ENCODE measurements at regions not wholly inside any gene's neighbourhood (a gene's known extent, or its start where the extent isn't known, plus 50 kb on each side); places are given as distances from the start of the nearest gene placed in this dataset.

- no peak for TF ChIP-seq CTCF (IDR thresholded peaks at IDR 0.05)
- Histone ChIP-seq H3K27me3 (no peaks in the 10 kb centered on the region), H3K4me3 (ENCODE audit: low read depth in 1 of 2, low read length in 1 of 2) (no peak overlapping the region), H3K36me3 (no peaks in the 10 kb centered on the region), H3K4me1 (ENCODE audit: control insufficient read depth in 1 of 2, insufficient read depth in 1 of 2, low read depth in 1 of 2, low read length in 1 of 2) (no peaks in the 10 kb centered on the region), H3K27ac (no peak overlapping the region), H3K9me3 (no peaks in the 10 kb centered on the region)
Observed at GRCh38 chr2:195016841-195017240, 640.2 kb upstream of the SLC39A10 start.

GRCh38 chr2:195009202-195009601, 647.8 kb upstream of the SLC39A10 start:
- no peak for TF ChIP-seq CTCF (IDR thresholded peaks at IDR 0.05)
- H3K27ac ChIP-seq: no peak overlapping the region
- H3K36me3 ChIP-seq: no peaks in the 10 kb centered on the region
- no peaks in the 10 kb centered on the region for H3K27me3 ChIP-seq
- H3K4me1 ChIP-seq (ENCODE audit: control insufficient read depth in 1 of 2, insufficient read depth in 1 of 2, low read depth in 1 of 2, low read length in 1 of 2): no peaks in the 10 kb centered on the region
- H3K9me3 ChIP-seq: no peaks in the 10 kb centered on the region
- no peak overlapping the region for H3K4me3 ChIP-seq (ENCODE audit: low read depth in 1 of 2, low read length in 1 of 2)

GRCh38 chr2:195006856-195007255, 650.2 kb upstream of the SLC39A10 start:
- H3K4me3 ChIP-seq (ENCODE audit: low read depth in 1 of 2, low read length in 1 of 2): no peak overlapping the region
- no peak overlapping the region for H3K27ac ChIP-seq
- no peaks in the 10 kb centered on the region for H3K27me3 ChIP-seq
- no peaks in the 10 kb centered on the region for H3K36me3 ChIP-seq
- no peak for TF ChIP-seq CTCF (IDR thresholded peaks at IDR 0.05)
- no peaks in the 10 kb centered on the region for H3K4me1 ChIP-seq (ENCODE audit: control insufficient read depth in 1 of 2, insufficient read depth in 1 of 2, low read depth in 1 of 2, low read length in 1 of 2)
- no peaks in the 10 kb centered on the region for H3K9me3 ChIP-seq

GRCh38 chr2:195003881-195004471, 653.0 kb upstream of the SLC39A10 start:
- no peak for TF ChIP-seq CTCF (IDR thresholded peaks at IDR 0.05)
- H3K9me3 ChIP-seq: no peaks in the 10 kb centered on the region

GRCh38 chr2:195001924-195002323, 655.1 kb upstream of the SLC39A10 start:
- Histone ChIP-seq H3K36me3 (no peaks in the 10 kb centered on the region), H3K27me3 (no peaks in the 10 kb centered on the region), H3K9me3 (no peaks in the 10 kb centered on the region), H3K27ac (no peak overlapping the region), H3K4me1 (ENCODE audit: control insufficient read depth in 1 of 2, insufficient read depth in 1 of 2, low read depth in 1 of 2, low read length in 1 of 2) (no peaks in the 10 kb centered on the region), H3K4me3 (ENCODE audit: low read depth in 1 of 2, low read length in 1 of 2) (no peak overlapping the region)
- TF ChIP-seq CTCF (IDR thresholded peaks at IDR 0.05): no peak

More at GRCh38 chr2:195003881-195004471, 653.0 kb upstream of the SLC39A10 start:
- Histone ChIP-seq H3K27me3 (no peaks in the 10 kb centered on the region), H3K27ac (no peak overlapping the region), H3K36me3 (no peaks in the 10 kb centered on the region), H3K4me3 (ENCODE audit: low read depth in 1 of 2, low read length in 1 of 2) (no peak overlapping the region), H3K4me1 (ENCODE audit: control insufficient read depth in 1 of 2, insufficient read depth in 1 of 2, low read depth in 1 of 2, low read length in 1 of 2) (no peaks in the 10 kb centered on the region)

- H3K4me3 ChIP-seq (ENCODE audit: low read depth in 1 of 2, low read length in 1 of 2): no peak overlapping the region
- no peaks in the 10 kb centered on the region for H3K9me3 ChIP-seq
- no peaks in the 10 kb centered on the region for H3K36me3 ChIP-seq
- no peak for TF ChIP-seq CTCF (IDR thresholded peaks at IDR 0.05)
- no peaks in the 10 kb centered on the region for H3K4me1 ChIP-seq (ENCODE audit: control insufficient read depth in 1 of 2, insufficient read depth in 1 of 2, low read depth in 1 of 2, low read length in 1 of 2)
- H3K27ac ChIP-seq: no peak overlapping the region
- no peaks in the 10 kb centered on the region for H3K27me3 ChIP-seq
Observed at GRCh38 chr2:194999771-195000170, 657.3 kb upstream of the SLC39A10 start.
